ENCODE measurements at regions not wholly inside any gene's neighbourhood (a gene's known extent, or its start where the extent isn't known, plus 50 kb on each side); places are given as distances from the start of the nearest gene placed in this dataset.

GRCh38 chr19:32230441-32230840, 115.0 kb upstream of the ZNF507 start:
- DNase-seq (ENCODE audit: insufficient read length, low spot score, missing footprints) = no peak
- no peak overlapping the region for H3K4me2 ChIP-seq (ENCODE audit: insufficient read depth, low read length)
- no peaks in the 10 kb centered on the region for H3K79me2 ChIP-seq (ENCODE audit: insufficient read depth, low read length)
- no peaks in the 10 kb centered on the region for H3K27me3 ChIP-seq (ENCODE audit: insufficient read depth, low read length)
- no peaks in the 10 kb centered on the region for H4K20me1 ChIP-seq (ENCODE audit: insufficient read depth, low read length)
- no peaks in the 10 kb centered on the region for H3K9me3 ChIP-seq (ENCODE audit: low read depth, low read length)
- no peak overlapping the region for H2AFZ ChIP-seq (ENCODE audit: low read length)
- H3K27ac ChIP-seq (ENCODE audit: low read depth, low read length) = no peak overlapping the region
- H3K4me3 ChIP-seq (ENCODE audit: insufficient read depth, low read length) = no peak overlapping the region
- TF ChIP-seq, protein P1, sequence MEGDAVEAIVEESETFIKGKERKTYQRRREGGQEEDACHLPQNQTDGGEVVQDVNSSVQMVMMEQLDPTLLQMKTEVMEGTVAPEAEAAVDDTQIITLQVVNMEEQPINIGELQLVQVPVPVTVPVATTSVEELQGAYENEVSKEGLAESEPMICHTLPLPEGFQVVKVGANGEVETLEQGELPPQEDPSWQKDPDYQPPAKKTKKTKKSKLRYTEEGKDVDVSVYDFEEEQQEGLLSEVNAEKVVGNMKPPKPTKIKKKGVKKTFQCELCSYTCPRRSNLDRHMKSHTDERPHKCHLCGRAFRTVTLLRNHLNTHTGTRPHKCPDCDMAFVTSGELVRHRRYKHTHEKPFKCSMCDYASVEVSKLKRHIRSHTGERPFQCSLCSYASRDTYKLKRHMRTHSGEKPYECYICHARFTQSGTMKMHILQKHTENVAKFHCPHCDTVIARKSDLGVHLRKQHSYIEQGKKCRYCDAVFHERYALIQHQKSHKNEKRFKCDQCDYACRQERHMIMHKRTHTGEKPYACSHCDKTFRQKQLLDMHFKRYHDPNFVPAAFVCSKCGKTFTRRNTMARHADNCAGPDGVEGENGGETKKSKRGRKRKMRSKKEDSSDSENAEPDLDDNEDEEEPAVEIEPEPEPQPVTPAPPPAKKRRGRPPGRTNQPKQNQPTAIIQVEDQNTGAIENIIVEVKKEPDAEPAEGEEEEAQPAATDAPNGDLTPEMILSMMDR (IDR thresholded peaks at IDR 0.05; ENCODE audit: extremely low read depth, low read depth, low read length) = no peak
- H3K4me1 ChIP-seq (ENCODE audit: insufficient read depth, low read length) = no peaks in the 10 kb centered on the region
- H3K36me3 ChIP-seq (ENCODE audit: insufficient read depth, low read length) = no peaks in the 10 kb centered on the region

GRCh38 chr19:32231020-32231419, 114.4 kb upstream of the ZNF507 start:
- TF ChIP-seq, protein P1 (IDR thresholded peaks at IDR 0.05; ENCODE audit: extremely low read depth, low read depth, low read length) = no peak
- H3K27me3 ChIP-seq (ENCODE audit: insufficient read depth, low read length) = no peaks in the 10 kb centered on the region

DNA sequence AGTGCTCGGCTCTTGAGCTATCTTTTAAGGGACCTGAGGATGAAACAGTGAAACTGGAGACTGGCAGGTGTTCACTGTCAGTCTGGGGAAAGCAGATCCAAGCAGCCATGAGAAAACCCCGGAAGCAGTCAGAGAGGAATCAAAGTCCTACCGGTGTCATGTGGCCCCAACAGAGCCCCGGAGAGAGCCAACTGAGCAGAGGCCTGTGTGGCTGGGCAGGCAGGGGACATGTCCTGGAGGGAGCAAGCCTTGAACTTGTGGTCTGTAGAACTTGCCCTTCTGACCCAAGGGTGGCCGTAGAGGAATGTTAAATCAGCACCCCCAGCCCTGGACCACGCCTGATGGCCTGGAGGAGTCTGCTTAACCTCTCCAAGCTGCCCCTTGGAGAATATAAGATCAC, 113.7 kb upstream of the ZNF507 start:
- Histone ChIP-seq H3K9me3 (ENCODE audit: low read depth, low read length) (no peaks in the 10 kb centered on the region), H3K79me2 (ENCODE audit: insufficient read depth, low read length) (no peaks in the 10 kb centered on the region)

More at GRCh38 chr19:32231020-32231419, 114.4 kb upstream of the ZNF507 start:
- H3K27ac ChIP-seq (ENCODE audit: low read depth, low read length) = no peak overlapping the region
- H3K4me3 ChIP-seq (ENCODE audit: insufficient read depth, low read length) = no peak overlapping the region
- H3K9me3 ChIP-seq (ENCODE audit: low read depth, low read length) = no peaks in the 10 kb centered on the region
- H2AFZ ChIP-seq (ENCODE audit: low read length) = no peak overlapping the region
- no peaks in the 10 kb centered on the region for H3K36me3 ChIP-seq (ENCODE audit: insufficient read depth, low read length)
- H3K4me1 ChIP-seq (ENCODE audit: insufficient read depth, low read length) = no peaks in the 10 kb centered on the region
- H3K79me2 ChIP-seq (ENCODE audit: insufficient read depth, low read length) = no peaks in the 10 kb centered on the region
- no peak for DNase-seq (ENCODE audit: insufficient read length, low spot score, missing footprints)
- H3K4me2 ChIP-seq (ENCODE audit: insufficient read depth, low read length) = no peak overlapping the region
- no peaks in the 10 kb centered on the region for H4K20me1 ChIP-seq (ENCODE audit: insufficient read depth, low read length)

GRCh38 chr19:32232449-32232848, 113.0 kb upstream of the ZNF507 start:
- no peak for DNase-seq (ENCODE audit: insufficient read length, low spot score, missing footprints)
- no peak overlapping the region for H3K4me3 ChIP-seq (ENCODE audit: insufficient read depth, low read length)
- H3K36me3 ChIP-seq (ENCODE audit: insufficient read depth, low read length) = no peaks in the 10 kb centered on the region
- no peaks in the 10 kb centered on the region for H3K4me1 ChIP-seq (ENCODE audit: insufficient read depth, low read length)
- H3K4me2 ChIP-seq (ENCODE audit: insufficient read depth, low read length) = no peak overlapping the region
- no peaks in the 10 kb centered on the region for H4K20me1 ChIP-seq (ENCODE audit: insufficient read depth, low read length)
- no peaks in the 10 kb centered on the region for H3K79me2 ChIP-seq (ENCODE audit: insufficient read depth, low read length)
- no peak overlapping the region for H3K27ac ChIP-seq (ENCODE audit: low read depth, low read length)
- no peaks in the 10 kb centered on the region for H3K9me3 ChIP-seq (ENCODE audit: low read depth, low read length)
- TF ChIP-seq, protein P1 (IDR thresholded peaks at IDR 0.05; ENCODE audit: extremely low read depth, low read depth, low read length) = no peak
- H2AFZ ChIP-seq (ENCODE audit: low read length) = no peak overlapping the region
- H3K27me3 ChIP-seq (ENCODE audit: insufficient read depth, low read length) = no peaks in the 10 kb centered on the region

More for the DNA sequence above, 113.7 kb upstream of the ZNF507 start:
- DNase-seq (ENCODE audit: insufficient read length, low spot score, missing footprints) = no peak
- Histone ChIP-seq H3K36me3 (ENCODE audit: insufficient read depth, low read length) (no peaks in the 10 kb centered on the region), H3K27me3 (ENCODE audit: insufficient read depth, low read length) (no peaks in the 10 kb centered on the region), H4K20me1 (ENCODE audit: insufficient read depth, low read length) (no peaks in the 10 kb centered on the region), H3K27ac (ENCODE audit: low read depth, low read length) (no peak overlapping the region), H3K4me2 (ENCODE audit: insufficient read depth, low read length) (no peak overlapping the region), H3K4me3 (ENCODE audit: insufficient read depth, low read length) (no peak overlapping the region), H3K4me1 (ENCODE audit: insufficient read depth, low read length) (no peaks in the 10 kb centered on the region), H2AFZ (ENCODE audit: low read length) (no peak overlapping the region)
- TF ChIP-seq, protein P1 (IDR thresholded peaks at IDR 0.05; ENCODE audit: extremely low read depth, low read depth, low read length) = no peak

Measured in osteoblast (primary cell).